ENCODE measurements at regions not wholly inside any gene's neighbourhood (a gene's known extent, or its start where the extent isn't known, plus 50 kb on each side); places are given as distances from the start of the nearest gene placed in this dataset.
A peak's percentile ranks its signal among the peaks of the same experiment; 100 is the strongest.

- Histone ChIP-seq H3K9me3 (ENCODE audit: low read depth) (no peaks in the 10 kb centered on the region), H3K27me3 (no peaks in the 10 kb centered on the region), H3K36me3 (no peaks in the 10 kb centered on the region), H3K4me1 (ENCODE audit: low read depth) (no peaks in the 10 kb centered on the region), H3K4me3 (no peak overlapping the region), H3K27ac (no peak overlapping the region)
- no peak for TF ChIP-seq CTCF (IDR thresholded peaks at IDR 0.05; ENCODE audit: low read depth, low read length)
- no peak for DNase-seq (ENCODE audit: low read depth in 1 of 2, low spot score in 1 of 2)
Observed at GRCh38 chr1:76781447-76781846, 85.8 kb upstream of the ST6GALNAC5 start.

GRCh38 chr1:76782809-76783208 is 84.5 kb upstream of the ST6GALNAC5 start:
- no peaks in the 10 kb centered on the region for H3K4me1 ChIP-seq (ENCODE audit: low read depth)
- H3K9me3 ChIP-seq (ENCODE audit: low read depth): no peaks in the 10 kb centered on the region
- H3K36me3 ChIP-seq: no peaks in the 10 kb centered on the region
- DNase-seq (ENCODE audit: low read depth in 1 of 2, low spot score in 1 of 2): peak in 1 of 2 donors; percentile 16
- no peak for TF ChIP-seq CTCF (IDR thresholded peaks at IDR 0.05; ENCODE audit: low read depth, low read length)
- H3K27me3 ChIP-seq: no peaks in the 10 kb centered on the region
- H3K4me3 ChIP-seq: no peak overlapping the region
- H3K27ac ChIP-seq: no peak overlapping the region

- Histone ChIP-seq H3K27me3 (no peaks in the 10 kb centered on the region), H3K27ac (no peak overlapping the region), H3K4me1 (ENCODE audit: low read depth) (no peaks in the 10 kb centered on the region), H3K9me3 (ENCODE audit: low read depth) (no peaks in the 10 kb centered on the region), H3K36me3 (no peaks in the 10 kb centered on the region), H3K4me3 (no peak overlapping the region)
- no peak for DNase-seq (ENCODE audit: low read depth in 1 of 2, low spot score in 1 of 2)
- TF ChIP-seq CTCF (IDR thresholded peaks at IDR 0.05; ENCODE audit: low read depth, low read length): no peak
Observed at GRCh38 chr1:76784502-76784901, 82.8 kb upstream of the ST6GALNAC5 start.

- H3K4me1 ChIP-seq (ENCODE audit: low read depth): no peaks in the 10 kb centered on the region
- no peak for DNase-seq (ENCODE audit: low read depth in 1 of 2, low spot score in 1 of 2)
- TF ChIP-seq CTCF (IDR thresholded peaks at IDR 0.05; ENCODE audit: low read depth, low read length): no peak
- no peak overlapping the region for H3K27ac ChIP-seq
- no peaks in the 10 kb centered on the region for H3K27me3 ChIP-seq
- H3K36me3 ChIP-seq: no peaks in the 10 kb centered on the region
- no peaks in the 10 kb centered on the region for H3K9me3 ChIP-seq (ENCODE audit: low read depth)
- H3K4me3 ChIP-seq: no peak overlapping the region
Observed at GRCh38 chr1:76786222-76786621, 81.1 kb upstream of the ST6GALNAC5 start.

GRCh38 chr1:76793594-76793993 is 73.7 kb upstream of the ST6GALNAC5 start:
- no peak for TF ChIP-seq CTCF (IDR thresholded peaks at IDR 0.05; ENCODE audit: low read depth, low read length)
- DNase-seq (ENCODE audit: low read depth in 1 of 2, low spot score in 1 of 2): no peak
- Histone ChIP-seq H3K27me3 (no peaks in the 10 kb centered on the region), H3K9me3 (ENCODE audit: low read depth) (no peaks in the 10 kb centered on the region), H3K4me1 (ENCODE audit: low read depth) (no peaks in the 10 kb centered on the region), H3K4me3 (no peak overlapping the region), H3K27ac (no peak overlapping the region), H3K36me3 (no peaks in the 10 kb centered on the region)

- H3K27ac ChIP-seq: no peak overlapping the region
- no peak overlapping the region for H3K4me3 ChIP-seq
- H3K4me1 ChIP-seq (ENCODE audit: low read depth): no peaks in the 10 kb centered on the region
- no peaks in the 10 kb centered on the region for H3K9me3 ChIP-seq (ENCODE audit: low read depth)
- H3K27me3 ChIP-seq: no peaks in the 10 kb centered on the region
- DNase-seq (ENCODE audit: low read depth in 1 of 2, low spot score in 1 of 2): no peak
- no peaks in the 10 kb centered on the region for H3K36me3 ChIP-seq
- TF ChIP-seq CTCF (IDR thresholded peaks at IDR 0.05; ENCODE audit: low read depth, low read length): no peak
Observed at GRCh38 chr1:76799700-76800099, 67.6 kb upstream of the ST6GALNAC5 start.

All from cardiac muscle cell (in vitro differentiated cells and primary cell).